ENCODE measurements at regions not wholly inside any gene's neighbourhood (a gene's known extent, or its start where the extent isn't known, plus 50 kb on each side); places are given as distances from the start of the nearest gene placed in this dataset.

DNA sequence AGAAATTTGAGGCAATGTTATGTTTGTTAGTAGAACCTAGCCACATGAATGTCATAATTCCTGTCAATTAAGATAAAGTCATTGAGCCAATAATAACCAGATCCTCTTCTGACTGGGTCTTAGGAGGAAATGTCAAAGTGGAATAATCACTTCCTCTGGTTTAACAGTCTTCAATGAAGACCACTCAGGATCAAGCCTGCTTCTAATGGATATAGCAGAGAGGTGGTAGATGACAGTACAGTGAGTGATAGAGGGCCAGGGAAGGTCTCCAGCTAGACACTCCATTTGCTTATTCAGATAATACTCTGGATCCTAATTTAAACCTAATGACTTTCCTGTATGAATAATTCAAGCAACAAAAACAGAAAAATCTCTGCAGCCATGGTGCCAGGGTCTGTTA lies 474.2 kb downstream of the DNAH5 start:
- Histone ChIP-seq H3K4me3 (ENCODE audit: low read length) (no peak overlapping the region), H3K9me2 (replicated peaks; ENCODE audit: control insufficient read depth, low read length) (no peaks in the 10 kb centered on the region), H3K27me3 (ENCODE audit: control insufficient read depth, low read length) (no peaks in the 10 kb centered on the region), H4K20me1 (ENCODE audit: control insufficient read depth, insufficient read depth, low read depth, low read length) (no peaks in the 10 kb centered on the region), H3K9me3 (ENCODE audit: control insufficient read depth, insufficient read depth, low read length) (no peaks in the 10 kb centered on the region), H3K4me1 (ENCODE audit: control insufficient read depth, low read length) (no peaks in the 10 kb centered on the region), H3K4me2 (ENCODE audit: low read length) (no peak overlapping the region), H3F3A (ENCODE audit: control insufficient read depth, insufficient read depth) (no peaks in the 10 kb centered on the region), H3K27ac (ENCODE audit: low read depth, low read length) (no peak overlapping the region), H3K36me3 (ENCODE audit: control insufficient read depth, low read length) (no peaks in the 10 kb centered on the region), H3K79me2 (ENCODE audit: control insufficient read depth, low read length) (no peaks in the 10 kb centered on the region)
- no peak for TF ChIP-seq EZH2phosphoT487 (IDR thresholded peaks at IDR 0.05; ENCODE audit: borderline replicate concordance, low read length)
- no peak for TF ChIP-seq CTCF (IDR thresholded peaks at IDR 0.05; ENCODE audit: low read depth, low read length, poor library complexity, severe bottlenecking)

GRCh38 chr5:13464532-13465193 lies 479.8 kb downstream of the DNAH5 start:
- Histone ChIP-seq H3K4me1 (ENCODE audit: control insufficient read depth, low read length) (no peaks in the 10 kb centered on the region), H3F3A (ENCODE audit: control insufficient read depth, insufficient read depth) (no peaks in the 10 kb centered on the region), H3K4me2 (ENCODE audit: low read length) (no peak overlapping the region), H3K9me3 (ENCODE audit: control insufficient read depth, insufficient read depth, low read length) (no peaks in the 10 kb centered on the region), H3K27ac (ENCODE audit: low read depth, low read length) (no peak overlapping the region), H3K4me3 (ENCODE audit: low read length) (no peak overlapping the region), H4K20me1 (ENCODE audit: control insufficient read depth, insufficient read depth, low read depth, low read length) (no peaks in the 10 kb centered on the region), H3K27me3 (ENCODE audit: control insufficient read depth, low read length) (no peaks in the 10 kb centered on the region), H3K9me2 (replicated peaks; ENCODE audit: control insufficient read depth, low read length) (no peaks in the 10 kb centered on the region), H3K36me3 (ENCODE audit: control insufficient read depth, low read length) (no peaks in the 10 kb centered on the region), H3K79me2 (ENCODE audit: control insufficient read depth, low read length) (no peaks in the 10 kb centered on the region)
- no peak for TF ChIP-seq CTCF (IDR thresholded peaks at IDR 0.05; ENCODE audit: low read depth, low read length, poor library complexity, severe bottlenecking)
- no peak for TF ChIP-seq EZH2phosphoT487 (IDR thresholded peaks at IDR 0.05; ENCODE audit: borderline replicate concordance, low read length)

DNA sequence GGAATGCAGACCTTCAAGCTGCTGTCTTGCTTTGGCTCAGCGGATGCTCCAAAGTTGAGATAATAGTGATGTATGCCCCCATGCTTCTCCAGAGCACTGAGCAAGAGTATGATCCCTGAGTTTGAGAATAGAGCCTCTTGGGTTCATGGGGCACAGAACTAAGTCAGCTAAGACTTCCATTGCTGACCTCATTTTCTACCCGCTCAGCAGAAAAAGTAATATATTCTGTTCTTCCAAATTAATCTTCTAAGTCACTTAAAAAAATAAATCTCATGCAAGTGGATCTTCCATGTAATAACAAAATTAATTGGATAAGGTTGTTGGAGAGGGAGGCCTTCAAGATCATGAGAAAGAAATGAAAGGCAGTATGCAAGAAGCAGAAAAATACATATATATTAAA lies 483.9 kb downstream of the DNAH5 start:
- H3K4me3 ChIP-seq (ENCODE audit: low read length) = no peak overlapping the region
- no peak overlapping the region for H3K4me2 ChIP-seq (ENCODE audit: low read length)
- H4K20me1 ChIP-seq (ENCODE audit: control insufficient read depth, insufficient read depth, low read depth, low read length) = no peaks in the 10 kb centered on the region
- no peaks in the 10 kb centered on the region for H3F3A ChIP-seq (ENCODE audit: control insufficient read depth, insufficient read depth)
- no peaks in the 10 kb centered on the region for H3K27me3 ChIP-seq (ENCODE audit: control insufficient read depth, low read length)
- TF ChIP-seq CTCF (IDR thresholded peaks at IDR 0.05; ENCODE audit: low read depth, low read length, poor library complexity, severe bottlenecking) = no peak
- no peak for TF ChIP-seq EZH2phosphoT487 (IDR thresholded peaks at IDR 0.05; ENCODE audit: borderline replicate concordance, low read length)
- no peaks in the 10 kb centered on the region for H3K9me3 ChIP-seq (ENCODE audit: control insufficient read depth, insufficient read depth, low read length)
- H3K36me3 ChIP-seq (ENCODE audit: control insufficient read depth, low read length) = no peaks in the 10 kb centered on the region
- H3K9me2 ChIP-seq (replicated peaks; ENCODE audit: control insufficient read depth, low read length) = no peaks in the 10 kb centered on the region
- H3K27ac ChIP-seq (ENCODE audit: low read depth, low read length) = no peak overlapping the region
- no peaks in the 10 kb centered on the region for H3K79me2 ChIP-seq (ENCODE audit: control insufficient read depth, low read length)
- no peaks in the 10 kb centered on the region for H3K4me1 ChIP-seq (ENCODE audit: control insufficient read depth, low read length)

Data from DOHH2 (cell line).